Left cardiac atrium (tissue), 4 donors: ENCODE measurements at regions not wholly inside any gene's neighbourhood (a gene's known extent, or its start where the extent isn't known, plus 50 kb on each side); places are given as distances from the start of the nearest gene placed in this dataset.

ENCODE experiments used
- ATAC-seq, 2 donors: fragments of 200-7000 bp; cut with Tn5 transposase; one replicate each; pipeline ENCODE4 v1.9.1; 2020; ENCODE audit warnings: mild to moderate bottlenecking in 2 of 2, moderate library complexity in 2 of 2
- DNase-seq: peaks from one replicate; pipeline ENCODE4 v3.0.0-alpha.2; 2020
- intact Hi-C, 2 donors: fragments of 100-400 bp; cut with DNase I; formaldehyde crosslinking; loops; one replicate each; pipeline versions ENCODE4 v1.14.1 to v1.15.1; 2022 to 2023
- donor health status: DM: no; HTN: yes; CAD: no.
- donor health status: DM: no; HTN: yes; CAD: no; lungs with severe emphysema.
- donor health status: DM: yes; HTN: yes; CAD: no.
- donor health status: Dilated cardiomyopathy.

DNA sequence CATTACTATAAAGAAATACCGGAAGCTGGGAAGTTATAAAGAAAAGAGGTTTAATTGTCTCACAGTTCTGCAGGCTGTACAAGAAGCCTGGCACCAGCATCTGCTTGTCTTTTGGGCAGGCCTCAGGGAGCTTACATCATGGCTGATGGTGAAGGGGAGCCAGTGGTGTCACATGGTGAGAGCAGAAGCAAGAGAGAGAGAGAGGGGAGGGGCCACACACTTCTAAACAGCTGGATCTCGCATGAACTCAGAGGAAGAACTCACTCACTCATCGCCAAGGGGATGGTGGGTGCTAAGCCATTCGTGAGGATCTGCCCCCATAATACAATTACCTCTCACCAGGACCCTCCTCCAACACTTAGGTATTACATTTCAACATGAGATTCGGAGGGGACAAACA lies 51.8 kb upstream of the ANKRD34C start:
- no peak for DNase-seq
- intact Hi-C loops, result no loop called here
- ATAC-seq, result no peak

DNA sequence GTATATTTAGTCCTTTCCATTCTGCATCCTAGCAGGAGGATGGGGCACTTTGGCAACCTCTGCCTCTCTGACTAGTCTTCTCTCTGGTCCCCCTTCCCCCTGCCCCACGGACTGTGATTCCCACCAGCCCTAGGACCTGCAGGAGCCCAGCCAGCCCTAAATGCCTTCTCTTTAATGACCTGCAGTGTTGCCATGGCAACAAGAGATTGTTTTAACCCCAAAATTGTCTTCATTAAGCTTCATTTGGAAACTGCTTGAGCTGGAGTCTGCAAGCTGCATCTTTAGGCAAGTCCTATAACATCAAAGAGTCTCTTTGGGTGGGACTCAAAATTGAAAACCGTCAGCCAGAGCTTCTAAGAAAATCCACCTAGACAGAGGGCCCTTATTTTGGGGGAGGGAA lies 59.7 kb upstream of the ANKRD34C start:
- DNase-seq, result no peak
- intact Hi-C loops, result no loop called here
- ATAC-seq, result no peak

DNA sequence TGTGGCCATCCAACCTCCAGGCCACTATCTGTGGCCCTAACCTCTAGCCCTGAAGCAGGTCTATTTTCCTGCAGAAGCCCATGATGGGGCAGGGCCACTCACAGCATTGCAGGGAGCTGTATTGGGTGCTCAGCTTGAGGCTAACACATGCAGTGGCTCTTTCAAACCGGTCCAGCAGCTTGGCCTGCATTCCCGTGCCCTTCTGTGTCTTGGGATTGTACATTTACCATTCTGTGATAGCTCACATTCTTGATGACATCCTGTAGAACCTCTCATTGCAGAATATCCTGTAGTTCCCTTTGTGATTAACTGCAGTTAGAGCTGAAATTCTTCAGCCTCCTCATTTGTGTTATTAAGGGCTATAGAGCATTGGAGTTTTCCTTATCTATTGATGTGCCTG lies 60.8 kb upstream of the ANKRD34C start:
- no peak for DNase-seq
- intact Hi-C loops, result no loop called here
- no peak for ATAC-seq

DNA sequence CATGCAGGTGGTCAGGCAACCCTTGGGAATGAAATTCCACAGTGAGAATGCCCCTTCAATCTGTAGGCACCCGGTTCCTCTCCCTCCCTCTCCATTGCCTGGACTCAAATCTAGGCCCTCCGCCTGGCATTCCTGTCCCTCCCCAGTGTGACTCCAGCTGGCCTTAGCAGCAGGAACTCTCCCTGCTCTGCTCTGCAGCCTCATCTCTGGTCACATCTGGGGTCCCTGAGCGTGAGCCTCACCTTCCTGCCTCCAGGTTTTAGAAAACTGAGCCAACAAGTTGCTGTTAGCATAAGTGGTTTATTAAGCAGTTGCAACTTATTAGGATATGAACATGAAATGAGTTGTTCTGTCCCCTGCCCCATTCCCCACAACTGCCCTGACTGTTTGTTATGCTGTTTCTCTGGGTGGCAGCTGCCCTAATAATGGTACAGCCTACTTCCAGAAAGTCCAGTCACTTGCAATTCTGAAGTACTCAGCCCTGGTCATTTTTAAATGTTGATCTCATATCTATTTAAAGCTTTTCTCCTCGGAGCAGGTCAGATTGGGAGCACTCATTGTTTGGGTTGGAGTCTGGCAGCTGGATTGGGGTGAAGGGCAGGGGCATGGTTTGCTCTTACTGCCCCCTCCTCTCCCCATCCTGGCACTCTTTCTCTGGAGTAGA lies 63.0 kb upstream of the ANKRD34C start:
- peak in 1 of 2 donors; percentile 67 for ATAC-seq
- DNase-seq, result no peak
- intact Hi-C loops, result no loop called here

DNA sequence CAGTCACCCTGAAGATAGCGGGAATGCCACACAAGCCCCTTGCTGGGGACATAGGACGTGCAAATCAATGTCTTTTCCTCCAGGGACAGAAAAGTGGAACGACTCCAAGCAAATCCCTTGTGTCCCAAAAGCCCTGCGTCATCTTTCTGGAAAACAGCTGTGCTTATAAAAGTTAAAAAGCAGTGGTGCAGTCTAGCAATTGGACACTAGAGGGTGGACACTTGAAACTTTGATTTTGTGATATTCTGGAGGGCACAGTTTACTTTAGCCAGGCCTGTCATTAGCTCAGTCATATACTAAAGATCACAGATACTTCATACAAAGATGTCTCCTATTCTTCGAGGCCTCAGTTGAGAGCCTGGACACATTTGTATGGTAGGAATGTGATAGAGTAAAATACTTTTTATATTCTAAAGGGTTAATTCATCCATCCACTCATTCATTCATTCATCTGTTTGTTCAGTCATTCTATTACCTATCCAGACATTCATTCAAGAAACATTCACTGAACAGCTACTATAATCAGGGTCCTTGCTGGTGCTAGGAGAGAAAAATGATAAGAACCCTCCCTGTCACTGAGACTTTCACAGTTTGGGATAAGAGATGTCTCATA lies 63.8 kb upstream of the ANKRD34C start:
- ATAC-seq, result peak in 1 of 2 donors; percentile 30
- DNase-seq, result no peak
- intact Hi-C loops, result no loop called here

DNA sequence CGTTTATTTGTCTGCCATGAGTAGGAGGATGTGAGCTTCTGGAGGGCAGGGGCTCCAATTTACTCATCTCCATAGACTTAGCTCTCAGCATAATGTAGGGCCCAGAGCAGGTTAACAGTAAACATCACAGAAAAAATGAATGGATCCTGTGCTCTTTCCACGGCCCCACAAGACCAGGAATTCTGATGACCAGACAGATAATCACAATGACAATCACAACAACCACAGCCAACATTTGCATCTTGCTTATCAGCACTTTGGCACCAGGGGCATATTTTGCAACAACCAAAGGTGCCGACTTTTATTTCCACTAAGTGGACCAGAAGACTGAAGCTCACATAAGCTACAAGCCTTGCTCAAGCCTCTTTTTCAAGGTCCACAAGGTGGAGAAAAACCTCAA lies 68.9 kb upstream of the ANKRD34C start:
- DNase-seq (no peak), ATAC-seq (no peak)
- intact Hi-C loops, result no loop called here

DNA sequence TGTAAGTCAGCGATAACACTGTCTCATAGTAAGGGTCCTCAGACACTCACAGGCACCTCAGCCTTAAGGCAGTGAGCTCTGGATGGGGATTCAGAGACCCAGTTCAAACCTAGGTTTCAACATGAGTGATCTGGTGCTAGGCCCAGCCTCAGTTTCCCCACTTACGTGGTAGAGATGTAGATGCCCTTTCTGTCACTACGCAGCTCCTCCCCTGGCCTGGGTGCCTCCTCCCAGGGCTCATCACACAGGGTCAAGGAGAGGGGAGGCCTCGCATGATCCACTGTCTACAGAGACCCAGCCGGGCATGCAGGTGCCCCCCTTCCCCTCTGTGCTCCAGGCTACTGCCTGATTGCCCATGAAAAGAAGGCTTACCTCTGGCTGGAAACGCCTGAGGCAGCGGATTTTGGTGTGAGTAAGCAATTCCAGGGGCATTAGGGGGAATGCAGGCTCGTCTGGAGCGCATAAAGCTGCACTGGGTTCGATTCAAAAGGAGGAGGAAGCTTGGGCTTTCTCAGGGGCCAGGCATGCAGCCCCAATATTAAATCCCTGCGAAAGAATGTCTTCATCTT lies 69.8 kb upstream of the ANKRD34C start:
- DNase-seq (no peak), ATAC-seq (no peak)
- intact Hi-C loops, result no loop called here

DNA sequence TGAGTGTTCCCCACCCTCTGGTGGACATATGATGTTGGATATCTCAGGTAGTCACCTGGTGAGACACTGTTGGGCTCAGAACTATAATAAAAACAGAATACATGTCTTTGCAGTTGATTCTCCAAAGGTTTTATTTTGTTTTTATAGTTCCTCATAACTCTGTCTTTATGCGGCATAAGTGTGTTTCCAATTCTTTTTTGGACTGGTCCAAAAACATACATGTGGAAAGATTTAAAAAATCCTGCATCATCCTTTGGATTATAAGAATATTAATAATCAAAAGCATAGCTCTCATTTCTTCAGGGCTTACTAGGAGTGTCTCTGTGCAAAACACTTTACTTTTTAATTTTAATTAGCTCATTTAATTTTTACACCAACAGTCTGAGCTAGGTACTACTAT lies 71.0 kb upstream of the ANKRD34C start:
- intact Hi-C loops, result no loop called here
- no peak for DNase-seq
- no peak for ATAC-seq

DNA sequence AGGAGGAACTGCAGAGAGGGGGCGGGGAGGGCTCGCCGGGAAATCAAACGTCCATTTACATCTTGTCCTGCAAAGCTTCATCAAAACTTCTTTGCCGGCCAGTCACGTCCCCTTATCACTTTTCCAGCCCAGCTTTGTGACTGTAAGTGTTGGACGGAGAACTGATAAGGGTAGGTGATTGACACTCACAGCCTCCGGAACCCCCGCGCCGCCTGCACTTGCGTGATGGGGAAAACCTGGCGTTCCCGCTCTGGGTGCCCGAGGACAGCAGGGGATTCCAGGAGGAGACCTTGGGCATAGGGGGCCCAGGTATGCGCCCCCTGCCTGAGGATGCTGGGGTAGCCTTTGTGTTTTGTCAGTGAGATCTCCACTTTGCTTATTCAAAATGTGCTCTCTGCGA lies 72.8 kb upstream of the ANKRD34C start:
- ATAC-seq (no peak), DNase-seq (no peak)
- intact Hi-C loops, result no loop called here

DNA sequence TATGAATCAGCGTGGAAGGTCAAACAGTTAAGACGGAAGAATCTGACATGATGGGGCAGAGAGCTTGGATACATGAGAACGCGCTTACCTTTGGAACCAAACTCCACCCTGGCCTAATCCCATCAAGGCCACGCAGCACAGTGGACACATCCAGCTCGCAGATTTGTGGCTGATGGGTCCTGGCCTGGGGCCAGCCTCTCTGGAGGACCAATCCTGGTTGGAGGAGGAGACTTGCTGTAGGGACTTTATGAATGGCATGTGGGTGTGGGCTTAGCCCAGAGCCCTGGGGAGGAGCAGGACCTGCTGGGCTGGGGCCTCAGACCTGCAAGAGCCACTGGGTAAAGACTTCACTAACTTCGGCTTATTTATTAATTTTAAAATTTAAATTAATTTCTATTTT lies 73.4 kb upstream of the ANKRD34C start:
- DNase-seq (no peak), ATAC-seq (peak in 1 of 2 donors; percentile 17)
- intact Hi-C loops, result no loop called here

DNA sequence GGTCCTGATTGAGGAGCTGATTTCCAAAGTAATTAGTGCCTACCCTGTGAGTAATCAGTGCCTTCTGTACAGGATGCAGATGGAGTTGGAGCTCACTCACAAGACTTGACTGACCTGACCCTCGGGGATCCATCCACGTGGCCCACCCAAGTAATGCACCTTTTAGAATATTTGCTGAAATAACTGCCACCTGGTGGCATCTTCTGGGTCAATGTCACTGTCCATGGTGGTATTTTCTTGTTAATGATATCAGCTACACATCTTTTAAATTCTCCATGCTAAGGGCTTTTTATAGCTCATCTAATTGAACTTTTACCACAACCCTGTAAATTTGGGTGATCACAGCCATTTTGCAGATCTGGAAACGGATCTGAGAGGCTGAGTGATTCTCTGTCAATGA lies 74.3 kb upstream of the ANKRD34C start:
- DNase-seq (no peak), ATAC-seq (no peak)
- intact Hi-C loops, result no loop called here

DNA sequence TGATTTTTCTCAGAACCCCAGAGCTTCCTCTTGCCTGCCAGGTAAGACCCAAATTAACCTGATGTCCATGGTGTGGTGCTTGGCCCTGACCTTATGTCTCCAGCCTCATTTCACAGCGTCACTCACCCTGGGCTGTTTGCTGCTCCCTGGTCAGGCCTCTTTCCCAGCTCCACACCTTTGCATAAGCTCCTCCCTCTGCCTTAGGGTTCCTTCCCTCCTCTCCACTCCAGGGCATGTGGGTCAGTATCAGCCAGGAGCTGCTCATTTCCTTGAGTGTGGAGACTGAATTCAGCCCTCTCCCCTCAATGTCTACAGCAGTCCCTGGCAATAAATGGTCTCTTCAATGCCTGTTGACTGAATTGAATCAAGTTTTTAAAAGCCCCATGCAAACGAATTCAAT lies 75.6 kb upstream of the ANKRD34C start:
- DNase-seq, result no peak
- intact Hi-C loops, result no loop called here
- ATAC-seq, result no peak

DNA sequence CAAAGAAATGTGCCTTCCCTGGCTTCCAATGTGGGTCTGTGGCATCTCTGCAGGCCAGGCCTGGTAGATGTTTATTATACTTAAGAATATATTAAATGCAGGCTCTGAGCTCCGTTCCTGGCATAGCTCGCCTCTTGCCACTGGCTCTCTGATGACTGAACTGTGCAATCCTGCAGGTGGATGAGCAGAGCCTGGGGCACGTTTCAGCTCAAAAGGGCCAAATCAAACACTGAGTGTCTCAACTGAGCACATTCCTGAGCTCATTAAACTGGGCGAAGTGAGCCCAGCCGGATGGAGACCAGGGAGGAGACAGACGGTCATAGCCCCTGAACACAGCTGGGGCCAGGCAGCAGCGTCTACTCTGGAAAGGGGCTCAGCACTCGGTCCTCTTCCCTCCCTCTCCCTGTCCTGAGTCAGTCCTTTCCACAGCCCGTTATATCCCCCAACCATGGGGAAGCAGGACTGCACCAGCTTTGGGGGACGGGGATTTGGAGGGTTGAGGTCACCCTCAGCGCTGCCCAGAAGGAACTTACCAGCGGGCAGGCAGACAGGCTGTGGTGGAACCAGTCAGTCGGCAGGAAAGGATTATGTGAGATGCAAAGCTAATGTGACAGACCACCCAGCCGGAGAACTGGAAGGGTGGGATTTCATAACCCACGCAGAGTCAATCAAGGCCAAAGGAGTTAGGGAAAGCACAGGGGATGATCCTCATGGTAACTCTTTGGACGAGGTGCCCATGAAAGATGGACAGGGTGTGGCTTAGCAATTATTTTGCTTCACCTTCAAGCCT lies 77.4 kb upstream of the ANKRD34C start:
- intact Hi-C loops, result no loop called here
- ATAC-seq (no peak), DNase-seq (no peak)

DNA sequence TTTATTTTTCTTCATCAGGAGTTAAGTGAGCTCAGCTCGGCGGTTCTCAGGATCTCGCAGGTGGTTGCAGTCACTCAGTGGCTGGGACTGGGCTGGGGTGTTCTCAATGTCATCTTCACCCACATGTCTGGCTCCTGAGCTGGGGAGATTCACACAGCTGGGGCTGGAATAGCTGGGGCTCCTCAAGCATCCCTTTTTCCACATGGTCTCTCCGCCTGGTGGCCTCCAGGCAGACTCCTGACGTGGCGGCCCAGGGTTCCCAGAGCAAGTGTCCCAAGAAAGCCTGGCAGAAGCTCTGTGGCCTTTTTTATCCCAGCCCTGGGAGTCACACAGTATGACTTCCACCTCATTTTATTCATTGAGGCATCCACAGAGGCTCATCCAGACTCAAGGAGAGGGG lies 84.1 kb upstream of the ANKRD34C start:
- DNase-seq, result no peak
- intact Hi-C loops, result no loop called here
- ATAC-seq, result no peak

DNA sequence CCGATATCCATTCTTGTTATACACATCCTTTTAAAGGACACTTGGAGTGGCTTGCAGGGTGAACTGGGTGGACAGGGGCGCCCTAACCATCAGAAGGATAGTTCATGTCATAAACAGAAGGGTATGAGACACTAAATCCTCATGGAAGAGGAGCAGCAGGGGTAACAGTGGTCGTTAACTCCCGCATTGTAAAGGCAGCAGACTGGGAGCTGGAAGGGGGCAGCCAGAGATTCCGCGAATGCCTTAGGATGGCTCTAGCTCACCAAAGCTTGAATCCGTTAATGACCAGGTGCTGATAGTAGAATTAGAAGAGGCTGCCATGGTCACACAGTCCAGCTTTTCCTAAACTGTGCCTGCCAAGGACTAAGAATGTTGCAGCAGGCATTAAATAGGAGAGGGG lies 85.2 kb upstream of the ANKRD34C start:
- intact Hi-C loops, result no loop called here
- DNase-seq (no peak), ATAC-seq (no peak)

DNA sequence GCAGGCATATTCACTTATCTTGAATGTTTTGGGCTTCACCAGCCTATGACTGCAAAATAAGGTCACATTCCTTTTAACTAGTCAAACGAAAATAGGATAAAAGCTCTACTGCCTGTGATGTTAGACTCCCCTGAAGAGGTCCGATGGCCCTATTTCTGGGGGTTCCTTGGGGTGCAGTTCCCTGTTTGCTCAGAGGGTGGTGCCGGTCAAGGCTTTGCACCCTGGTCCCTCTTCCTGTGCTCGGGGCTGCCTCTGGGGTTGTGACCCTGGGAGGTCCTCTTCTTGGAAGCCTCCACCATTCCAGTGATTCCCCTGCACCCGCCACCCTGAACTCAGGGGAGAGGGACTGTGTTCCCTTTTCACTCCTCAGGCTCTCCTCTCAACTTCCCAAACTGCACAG lies 86.7 kb upstream of the ANKRD34C start:
- DNase-seq, result no peak
- ATAC-seq, result no peak
- intact Hi-C loops, result no loop called here

DNA sequence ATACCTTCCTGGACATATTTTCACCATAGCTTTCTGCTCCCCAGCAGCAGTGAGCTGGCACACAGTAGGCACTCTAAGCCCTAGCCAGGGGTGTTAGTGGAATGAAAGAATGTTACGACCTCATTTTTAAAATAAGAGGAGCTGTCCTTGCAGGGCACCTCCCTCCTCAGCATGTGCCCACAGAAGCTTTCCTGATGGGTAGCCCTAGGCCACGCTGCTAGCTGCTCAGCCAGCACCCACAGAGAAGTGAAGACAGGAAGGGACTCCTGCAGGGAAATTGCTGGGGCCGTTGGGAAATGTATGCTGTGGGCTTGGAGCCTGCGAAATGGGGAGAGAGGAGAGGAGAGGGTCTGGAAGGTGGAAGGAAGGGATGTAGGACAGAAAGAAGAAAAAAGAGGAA lies 87.3 kb upstream of the ANKRD34C start:
- intact Hi-C loops, result no loop called here

DNA sequence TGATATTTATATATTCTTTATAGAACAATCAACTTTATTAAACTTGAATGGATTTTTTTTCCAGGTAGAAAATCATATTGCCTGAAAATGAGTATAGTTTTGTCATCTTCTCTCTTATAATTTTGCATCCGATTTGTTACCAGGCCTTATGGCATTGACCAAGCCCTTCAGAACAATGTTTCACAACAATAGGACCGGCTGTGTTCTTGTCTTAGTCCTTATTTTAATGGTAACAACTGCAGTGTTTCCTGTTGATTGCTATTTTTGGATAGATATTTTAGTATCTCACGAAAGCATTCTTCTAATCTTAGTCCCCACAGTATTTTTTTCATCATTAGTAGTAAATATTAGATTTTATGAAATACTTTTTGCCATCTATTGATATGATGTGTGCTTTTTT lies 88.1 kb upstream of the ANKRD34C start:
- DNase-seq, result no peak
- intact Hi-C loops, result no loop called here
- ATAC-seq, result no peak

More for the DNA sequence above, 87.3 kb upstream of the ANKRD34C start:
- no peak for DNase-seq
- ATAC-seq, result no peak

DNA sequence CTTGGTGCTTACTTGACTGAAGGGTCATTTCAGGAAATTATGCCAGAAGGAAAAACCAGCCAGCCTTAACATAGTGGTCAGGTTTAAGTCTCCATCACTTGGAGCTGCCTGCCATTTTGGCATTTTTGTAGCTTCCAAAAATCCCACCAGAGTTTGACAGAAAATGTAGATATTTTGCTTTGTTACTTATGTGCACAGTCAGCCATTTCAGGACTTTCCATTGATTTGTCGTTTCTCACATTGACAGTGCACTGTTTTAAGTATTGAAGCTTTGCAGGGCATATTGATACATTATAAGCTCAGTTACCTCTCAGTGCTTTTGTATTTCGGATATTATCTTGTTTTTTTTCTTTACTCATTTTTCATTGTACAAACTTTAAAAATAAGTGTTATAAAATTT lies 89.0 kb upstream of the ANKRD34C start:
- intact Hi-C loops, result no loop called here
- ATAC-seq (no peak), DNase-seq (no peak)

DNA sequence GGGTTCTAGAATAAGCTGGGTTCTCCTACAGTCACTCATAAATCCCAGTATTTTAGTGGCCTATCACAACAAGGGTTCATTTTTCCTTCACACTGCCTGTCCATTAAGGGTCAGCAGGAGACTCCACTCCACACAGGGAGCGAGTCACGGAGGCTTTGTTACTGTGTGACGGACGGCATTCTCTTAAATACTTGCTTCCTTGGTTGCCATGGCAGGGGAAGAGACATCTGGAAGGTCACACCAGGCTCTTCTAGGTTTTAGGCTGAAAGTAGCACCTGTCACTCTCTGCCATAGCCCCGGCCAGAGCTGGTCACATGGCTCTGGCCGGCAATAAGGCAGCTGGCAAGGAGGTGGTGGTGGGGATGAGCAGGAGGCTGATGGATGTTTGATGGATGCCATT lies 89.4 kb upstream of the ANKRD34C start:
- DNase-seq, result no peak
- intact Hi-C loops, result no loop called here
- ATAC-seq, result no peak
